ENCODE measurements at regions not wholly inside any gene's neighbourhood (a gene's known extent, or its start where the extent isn't known, plus 50 kb on each side); places are given as distances from the start of the nearest gene placed in this dataset.

- ChIA-PET CTCF (interaction anchor here (1.4 kb wide), 1 partner anchor 51 kb away, joined by 4 read pairs; no protein-coding TSS in a partner anchor), POLR2A (interaction anchor here (1.3 kb wide), 1 partner anchor 145 kb away, joined by 3 read pairs; no protein-coding TSS in a partner anchor)
- Histone ChIP-seq H3K27ac (ENCODE audit: low read depth, low read length) (no peak overlapping the region), H3K9me3 (ENCODE audit: control insufficient read depth, insufficient read depth, low read length) (no peaks in the 10 kb centered on the region), H3K27me3 (ENCODE audit: control insufficient read depth, insufficient read depth, low read length) (no peaks in the 10 kb centered on the region), H3K4me3 (ENCODE audit: low read depth, low read length) (no peak overlapping the region)
- no peak for DNase-seq (ENCODE audit: low read depth, low spot score)
- TF ChIP-seq, protein P1, sequence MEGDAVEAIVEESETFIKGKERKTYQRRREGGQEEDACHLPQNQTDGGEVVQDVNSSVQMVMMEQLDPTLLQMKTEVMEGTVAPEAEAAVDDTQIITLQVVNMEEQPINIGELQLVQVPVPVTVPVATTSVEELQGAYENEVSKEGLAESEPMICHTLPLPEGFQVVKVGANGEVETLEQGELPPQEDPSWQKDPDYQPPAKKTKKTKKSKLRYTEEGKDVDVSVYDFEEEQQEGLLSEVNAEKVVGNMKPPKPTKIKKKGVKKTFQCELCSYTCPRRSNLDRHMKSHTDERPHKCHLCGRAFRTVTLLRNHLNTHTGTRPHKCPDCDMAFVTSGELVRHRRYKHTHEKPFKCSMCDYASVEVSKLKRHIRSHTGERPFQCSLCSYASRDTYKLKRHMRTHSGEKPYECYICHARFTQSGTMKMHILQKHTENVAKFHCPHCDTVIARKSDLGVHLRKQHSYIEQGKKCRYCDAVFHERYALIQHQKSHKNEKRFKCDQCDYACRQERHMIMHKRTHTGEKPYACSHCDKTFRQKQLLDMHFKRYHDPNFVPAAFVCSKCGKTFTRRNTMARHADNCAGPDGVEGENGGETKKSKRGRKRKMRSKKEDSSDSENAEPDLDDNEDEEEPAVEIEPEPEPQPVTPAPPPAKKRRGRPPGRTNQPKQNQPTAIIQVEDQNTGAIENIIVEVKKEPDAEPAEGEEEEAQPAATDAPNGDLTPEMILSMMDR (IDR thresholded peaks at IDR 0.05; ENCODE audit: low read depth, low read length) = no peak
Measured at GRCh38 chr21:27426196-27426595, 459.3 kb upstream of the ADAMTS5 start.

DNA sequence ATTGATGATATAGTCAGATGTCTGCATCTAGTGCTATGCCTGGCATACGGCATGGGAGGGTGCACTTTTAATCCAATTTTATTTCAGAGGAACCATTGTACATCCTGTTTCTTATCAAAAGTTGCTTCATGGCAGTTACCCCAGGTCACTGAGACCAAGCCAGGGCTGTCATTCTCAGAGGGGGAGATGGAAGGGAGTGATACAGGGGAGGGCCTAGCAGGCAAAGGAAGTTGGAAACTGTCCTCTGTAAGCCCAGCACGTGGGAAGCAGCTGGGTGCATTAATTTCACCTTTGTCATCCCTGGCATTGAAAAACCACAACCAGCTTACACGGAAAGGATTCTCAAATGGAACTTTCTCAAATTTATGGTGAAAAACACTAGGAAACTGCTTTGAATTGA, 458.7 kb upstream of the ADAMTS5 start:
- no peak overlapping the region for H3K4me3 ChIP-seq (ENCODE audit: low read depth, low read length)
- peak; percentile 8 for DNase-seq (ENCODE audit: low read depth, low spot score)
- CTCF ChIA-PET = interaction anchor here (0.6 to 0.7 kb wide), 2 partner anchors 37 to 257 kb away, joined by 5 to 12 read pairs; no protein-coding TSS in a partner anchor
- POLR2A ChIA-PET = interaction anchor here (0.9 to 1.3 kb wide), 2 partner anchors 145 to 459 kb away, joined by 3 read pairs; partner anchors contain the start of gene ADAMTS5
- no peaks in the 10 kb centered on the region; the same call in 1 of the 2 replicates for H3K9me3 ChIP-seq (ENCODE audit: control insufficient read depth, insufficient read depth, low read length)
- TF ChIP-seq, protein P1 (IDR thresholded peaks at IDR 0.05; ENCODE audit: low read depth, low read length) = no peak
- H3K27ac ChIP-seq (ENCODE audit: low read depth, low read length) = no peak overlapping the region
- no peaks in the 10 kb centered on the region for H3K27me3 ChIP-seq (ENCODE audit: control insufficient read depth, insufficient read depth, low read length)

- CTCF ChIA-PET = interaction anchor here (0.6 to 1.0 kb wide), 3 partner anchors 38 to 257 kb away, joined by 3 to 12 read pairs (median 5); no protein-coding TSS in a partner anchor
Measured at GRCh38 chr21:27425172-27425571, 458.3 kb upstream of the ADAMTS5 start.

DNA sequence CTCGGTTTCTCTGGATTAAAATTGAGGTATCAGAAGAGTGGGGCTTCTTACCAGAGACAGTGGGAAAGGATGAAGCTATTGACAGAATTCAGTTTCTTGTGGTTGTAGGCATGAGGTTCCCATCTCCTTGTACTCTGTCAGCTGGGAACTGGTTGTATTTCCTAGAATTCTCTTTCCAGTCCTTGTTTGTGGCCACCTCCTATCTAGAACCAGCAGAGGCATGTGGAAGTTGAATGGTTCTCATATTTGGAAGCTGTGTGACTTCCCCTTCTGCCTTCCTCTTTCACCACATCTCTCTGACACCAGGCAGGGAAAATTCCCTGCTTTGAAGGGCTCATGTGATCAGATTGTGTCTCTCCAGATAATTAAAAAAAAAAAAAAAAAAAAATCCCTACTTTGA, 457.7 kb upstream of the ADAMTS5 start:
- H3K9me3 ChIP-seq (ENCODE audit: control insufficient read depth, insufficient read depth, low read length) = no peaks in the 10 kb centered on the region; the same call in 1 of the 2 replicates
- TF ChIP-seq, protein P1 (IDR thresholded peaks at IDR 0.05; ENCODE audit: low read depth, low read length) = no peak
- H3K27ac ChIP-seq (ENCODE audit: low read depth, low read length) = no peak overlapping the region
- DNase-seq (ENCODE audit: low read depth, low spot score) = no peak
- H3K27me3 ChIP-seq (ENCODE audit: control insufficient read depth, insufficient read depth, low read length) = no peaks in the 10 kb centered on the region
- POLR2A ChIA-PET = no interaction called here
- CTCF ChIA-PET = interaction anchor here (1.0 kb wide), 1 partner anchor 91 kb away, joined by 3 read pairs; no protein-coding TSS in a partner anchor
- H3K4me3 ChIP-seq (ENCODE audit: low read depth, low read length) = no peak overlapping the region

More at GRCh38 chr21:27425172-27425571, 458.3 kb upstream of the ADAMTS5 start:
- POLR2A ChIA-PET = interaction anchor here (0.9 kb wide), 1 partner anchor 458 kb away, joined by 3 read pairs; the partner anchor contains the start of gene ADAMTS5
- Histone ChIP-seq H3K9me3 (ENCODE audit: control insufficient read depth, insufficient read depth, low read length) (no peaks in the 10 kb centered on the region; the same call in 1 of the 2 replicates), H3K27me3 (ENCODE audit: control insufficient read depth, insufficient read depth, low read length) (no peaks in the 10 kb centered on the region), H3K27ac (ENCODE audit: low read depth, low read length) (no peak overlapping the region), H3K4me3 (ENCODE audit: low read depth, low read length) (no peak overlapping the region)
- TF ChIP-seq, protein P1 (IDR thresholded peaks at IDR 0.05; ENCODE audit: low read depth, low read length) = peak; percentile 10; the same call in 1 of the 2 replicates
- no peak for DNase-seq (ENCODE audit: low read depth, low spot score)

DNA sequence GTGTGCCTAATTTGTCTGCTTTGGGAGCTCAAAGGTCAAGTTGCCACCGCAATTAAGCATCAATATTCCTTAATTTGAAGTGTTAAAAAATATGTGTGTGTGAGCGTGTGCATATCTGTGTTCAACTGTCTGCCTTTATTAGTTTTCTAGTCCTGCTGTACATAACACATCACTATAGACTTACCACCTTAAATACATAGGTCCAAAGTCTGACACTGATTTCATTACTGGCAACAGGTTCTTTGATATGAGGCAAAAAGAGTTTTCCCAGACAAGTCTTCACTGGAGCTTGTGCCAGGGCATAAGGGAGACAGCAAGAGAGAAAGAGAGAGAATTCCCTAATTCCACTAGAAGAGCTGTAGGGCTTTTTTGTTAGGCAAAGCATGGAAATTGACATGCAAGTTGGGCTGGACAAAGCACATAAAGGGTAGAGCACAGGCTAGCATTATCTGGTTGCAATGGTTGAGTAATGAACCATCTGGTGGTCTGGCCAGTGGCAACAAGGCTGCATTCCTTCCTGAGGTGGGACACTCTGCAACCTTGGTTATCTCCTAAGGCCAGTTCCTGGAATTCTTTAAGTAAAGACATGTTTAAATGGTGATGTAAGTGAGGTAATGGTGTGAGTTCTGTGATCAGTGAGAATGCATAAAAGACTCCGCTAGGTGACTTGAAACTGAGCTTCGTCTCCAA, 457.2 kb upstream of the ADAMTS5 start:
- H3K9me3 ChIP-seq (ENCODE audit: control insufficient read depth, insufficient read depth, low read length) = no peaks in the 10 kb centered on the region; the same call in 1 of the 2 replicates
- DNase-seq (ENCODE audit: low read depth, low spot score) = peak; percentile 16
- POLR2A ChIA-PET = interaction anchor here (1.4 kb wide), 1 partner anchor 146 kb away, joined by 7 read pairs; no protein-coding TSS in a partner anchor
- peak overlapping the region; percentile 41 for H3K27ac ChIP-seq (ENCODE audit: low read depth, low read length)
- TF ChIP-seq, protein P1 (IDR thresholded peaks at IDR 0.05; ENCODE audit: low read depth, low read length) = no peak
- CTCF ChIA-PET = interaction anchor here (1.0 kb wide), 1 partner anchor 92 kb away, joined by 3 read pairs; no protein-coding TSS in a partner anchor
- no peak overlapping the region for H3K4me3 ChIP-seq (ENCODE audit: low read depth, low read length)
- H3K27me3 ChIP-seq (ENCODE audit: control insufficient read depth, insufficient read depth, low read length) = no peaks in the 10 kb centered on the region
